Lung microvascular endothelial cell (primary cell): ENCODE measurements at regions not wholly inside any gene's neighbourhood (a gene's known extent, or its start where the extent isn't known, plus 50 kb on each side); places are given as distances from the start of the nearest gene placed in this dataset.

Source experiments
- DNase-seq, 2 donors: peaks; one replicate each; pipeline versions ENCODE4 v3.0.0 to v3.0.0-alpha.2; 2010; ENCODE audit warnings: low read depth in 2 of 2

DNA sequence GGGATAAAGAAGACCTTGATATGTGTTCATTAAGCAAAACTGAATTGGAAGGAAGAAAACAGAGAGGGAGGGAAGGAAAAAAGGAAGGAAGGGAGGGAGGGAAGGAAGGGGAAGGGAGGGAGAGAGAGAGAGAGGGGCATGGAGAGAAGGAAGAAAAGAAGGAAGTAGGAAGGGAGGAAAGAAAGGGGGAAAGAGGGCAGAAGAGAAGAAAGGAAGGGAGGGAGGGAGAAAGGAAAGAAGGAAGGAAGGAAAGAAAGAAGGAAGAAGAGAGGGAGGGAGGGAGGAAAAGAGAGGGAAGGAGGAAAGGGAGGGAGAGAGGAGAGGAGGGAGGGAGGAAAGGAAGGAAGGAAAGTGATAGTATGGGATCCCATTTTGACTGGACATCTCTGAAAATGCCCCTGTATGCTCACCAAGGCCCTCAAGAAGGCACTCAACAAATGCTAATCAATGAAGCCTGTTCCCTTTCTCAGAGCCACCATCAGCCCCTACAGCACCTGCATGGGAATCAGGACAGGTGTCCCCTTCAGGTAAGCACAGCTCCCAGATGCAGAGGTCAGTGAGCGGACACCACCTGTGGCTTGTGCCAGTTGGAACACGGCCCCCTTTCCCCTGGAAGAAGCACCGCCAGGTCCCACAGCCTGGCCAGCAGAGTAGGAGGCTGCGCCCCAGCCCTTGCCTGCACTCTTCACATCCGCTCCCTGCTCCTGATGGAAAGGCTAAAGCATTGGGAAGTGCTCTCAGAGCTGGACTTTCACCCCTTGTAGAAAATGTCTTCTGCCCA is 161.4 kb upstream of the DIO3 start:
- DNase-seq: no peak

DNA sequence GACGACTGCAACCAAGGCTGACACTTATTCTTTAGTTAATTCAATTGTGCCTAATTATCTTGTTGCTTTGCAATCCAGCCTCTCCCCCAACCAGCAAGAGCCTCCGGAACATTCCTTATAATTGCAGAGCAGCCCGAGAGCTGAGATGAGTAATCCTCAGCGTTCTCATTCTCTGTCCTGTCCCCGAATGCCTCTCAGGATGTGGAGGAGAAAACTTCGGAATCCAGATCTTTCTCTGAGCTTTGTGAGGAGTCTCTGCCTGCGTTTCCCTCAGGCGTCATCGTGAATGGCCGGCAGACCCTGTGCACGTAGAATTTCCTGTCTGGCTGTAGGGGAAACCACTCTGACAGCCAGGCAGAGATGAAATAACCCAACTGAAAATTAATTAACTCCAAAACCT is 160.5 kb upstream of the DIO3 start:
- peak in 1 of 2 donors; percentile 26 for DNase-seq

DNA sequence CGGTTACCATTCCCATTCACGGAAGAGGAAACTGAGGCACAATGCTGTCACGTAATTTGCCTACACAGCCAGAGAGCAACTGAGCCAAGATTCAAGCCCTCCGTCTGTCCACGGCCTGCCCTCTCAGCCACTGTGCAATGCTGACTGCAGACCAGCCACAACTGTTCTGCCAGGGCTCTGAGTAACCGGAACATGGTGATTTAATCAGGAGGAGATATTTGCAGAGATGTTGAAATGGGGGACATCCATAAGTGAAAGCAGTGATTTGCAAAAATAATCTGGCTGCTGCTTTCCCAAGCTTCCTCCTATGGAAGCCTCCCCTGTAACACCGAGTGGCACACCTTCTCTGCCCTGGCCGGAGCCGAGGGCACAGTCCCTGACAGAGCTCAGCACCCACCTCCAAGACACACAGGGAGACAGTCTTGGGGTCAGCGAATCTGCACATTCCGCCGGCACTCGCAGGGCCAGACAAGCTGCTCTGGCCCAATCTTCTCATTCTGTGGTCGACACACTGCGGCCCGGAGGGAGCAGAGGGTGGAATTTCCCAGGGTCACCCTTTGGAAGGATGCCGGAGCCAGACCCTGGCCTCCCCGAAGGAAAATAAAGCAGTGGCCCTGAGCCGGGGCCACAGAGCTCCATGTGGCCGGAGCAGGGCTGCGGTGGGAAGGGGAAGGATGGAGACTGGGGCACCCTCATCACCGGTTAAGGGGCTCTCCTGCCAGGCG is 158.2 kb upstream of the DIO3 start:
- DNase-seq: no peak

GRCh38 chr14:101404426-101405170 is 156.7 kb upstream of the DIO3 start:
- DNase-seq: no peak

- peak in 1 of 2 donors; percentile 0 for DNase-seq
Measured at GRCh38 chr14:101405171-101405883, 156.0 kb upstream of the DIO3 start.

DNA sequence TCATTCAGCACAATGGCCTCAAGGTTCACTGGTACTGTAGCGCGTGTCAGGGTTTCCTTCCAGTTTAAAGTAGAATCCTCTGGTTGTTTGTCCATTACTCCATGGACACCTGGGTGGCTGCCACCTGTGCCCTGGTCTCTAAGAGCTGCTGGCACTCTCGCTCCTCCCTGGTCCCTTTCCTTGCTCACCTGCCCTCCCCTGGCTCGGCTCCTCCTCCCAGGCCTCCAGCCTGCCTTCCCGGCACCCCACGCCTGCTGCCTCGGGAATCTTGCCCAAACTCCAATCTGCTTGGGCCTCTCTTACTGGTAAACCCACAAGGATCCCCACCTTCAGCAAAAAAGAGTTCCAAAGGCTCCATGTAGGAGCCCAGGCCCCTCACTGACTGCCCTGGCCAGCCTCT is 154.4 kb upstream of the DIO3 start:
- DNase-seq: no peak

DNA sequence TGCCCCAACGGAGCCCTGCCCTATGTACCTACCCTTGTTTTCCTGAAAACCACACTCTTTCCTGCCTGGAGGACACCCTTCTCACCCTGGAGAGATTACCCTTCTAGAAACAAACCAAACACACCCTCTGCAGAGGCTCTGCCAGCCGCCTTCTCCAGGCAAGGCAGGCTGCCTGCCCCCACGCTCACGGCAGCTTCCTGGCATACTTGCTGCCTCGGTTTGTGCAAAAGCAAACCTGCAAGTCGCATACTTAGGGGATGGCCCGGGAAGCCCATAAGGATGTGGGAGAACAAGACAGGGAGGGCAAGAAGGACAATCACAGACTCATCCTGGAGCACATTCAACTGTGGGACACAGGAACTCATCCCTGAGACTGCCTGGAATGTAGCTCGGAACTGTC is 154.0 kb upstream of the DIO3 start:
- no peak for DNase-seq

GRCh38 chr14:101408077-101408831 is 153.0 kb upstream of the DIO3 start:
- DNase-seq: no peak

DNA sequence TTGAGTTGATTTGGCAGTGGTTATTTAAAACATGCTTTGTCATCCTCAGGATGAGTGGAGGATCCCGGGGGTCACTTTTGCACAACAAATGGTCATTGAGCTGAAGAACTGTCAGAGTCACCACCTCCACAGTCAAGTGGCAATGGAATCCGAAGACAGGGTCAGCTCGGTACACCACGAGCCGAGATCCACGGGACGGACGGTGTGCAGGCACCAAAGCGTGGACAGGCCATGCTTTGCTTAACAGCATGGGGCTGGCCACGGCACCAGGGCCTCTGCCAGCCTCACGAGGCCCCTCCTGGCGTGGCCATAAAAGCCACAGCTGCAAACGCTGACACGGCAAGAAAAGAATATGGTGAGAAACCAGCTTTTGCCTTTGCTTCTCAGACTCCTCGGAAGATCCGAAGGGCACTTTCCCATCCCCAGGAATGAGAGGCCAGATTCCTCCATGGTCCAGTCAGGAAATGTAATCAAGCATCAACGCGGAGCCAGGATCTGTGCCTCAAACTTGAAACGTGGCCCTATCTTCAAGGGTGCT is 152.2 kb upstream of the DIO3 start:
- no peak for DNase-seq

GRCh38 chr14:101410126-101410525 is 151.2 kb upstream of the DIO3 start:
- no peak for DNase-seq

DNA sequence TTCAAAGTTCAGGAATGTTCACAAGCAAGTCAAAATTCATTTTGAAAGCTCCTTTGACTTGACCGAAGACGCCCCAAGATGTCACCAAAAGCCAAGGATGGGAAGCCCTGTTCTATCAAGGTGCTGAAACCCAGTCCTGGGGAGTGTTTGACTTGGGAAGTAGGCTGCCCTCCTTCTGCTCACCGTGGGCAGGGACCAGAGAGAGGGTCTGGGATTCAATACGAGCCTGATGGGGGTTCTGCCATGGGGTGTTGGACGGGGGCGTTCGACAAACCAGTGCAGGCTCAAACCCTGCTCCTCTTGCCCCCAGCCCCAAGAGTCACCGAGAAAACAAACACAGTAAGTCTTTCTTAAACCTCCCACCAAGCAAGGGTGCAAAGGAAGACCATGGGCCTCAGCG is 150.1 kb upstream of the DIO3 start:
- DNase-seq: no peak

- no peak for DNase-seq
Measured at GRCh38 chr14:101411779-101412178, 149.5 kb upstream of the DIO3 start.

DNA sequence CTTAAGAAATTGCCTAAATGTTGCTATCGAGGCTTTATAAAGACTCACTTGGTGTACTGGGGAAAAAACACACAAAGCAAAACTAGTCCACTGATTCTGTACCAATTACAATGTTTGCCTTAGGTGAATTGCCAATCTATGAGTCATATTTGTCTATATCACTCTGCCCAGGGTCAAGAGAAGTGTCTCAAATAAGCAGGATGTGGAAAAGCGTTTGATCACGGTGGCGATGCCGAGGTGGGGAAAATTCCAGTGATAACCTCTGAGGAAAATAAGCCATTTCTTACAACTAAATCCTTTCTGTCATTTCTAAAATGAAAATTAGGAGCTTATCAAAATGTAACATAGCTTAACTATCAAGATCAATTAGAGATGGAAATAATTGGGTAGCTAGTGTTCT is 148.6 kb upstream of the DIO3 start:
- DNase-seq: no peak

GRCh38 chr14:101417434-101417833 is 143.9 kb upstream of the DIO3 start:
- no peak for DNase-seq

- DNase-seq: no peak
Measured at GRCh38 chr14:101418601-101419000, 142.7 kb upstream of the DIO3 start.

DNA sequence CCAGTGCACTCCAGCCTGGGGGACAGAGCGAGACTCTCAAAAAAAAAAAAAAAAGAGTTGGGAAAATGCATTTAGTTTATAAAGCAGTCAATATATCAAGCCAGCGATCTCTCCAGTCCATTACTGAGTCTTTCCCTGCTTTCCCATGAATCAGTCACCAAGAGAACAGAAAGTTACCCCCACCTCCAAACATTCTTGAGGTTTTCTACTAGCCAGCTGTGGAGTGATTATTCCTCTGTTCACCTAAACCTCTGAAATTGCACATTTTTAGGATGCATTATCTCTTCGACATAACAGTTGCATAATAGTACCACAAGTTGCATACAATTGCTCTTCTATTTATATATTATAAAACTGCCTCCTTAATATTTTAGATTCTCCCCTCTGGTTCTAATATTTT is 134.8 kb upstream of the DIO3 start:
- no peak for DNase-seq

DNA sequence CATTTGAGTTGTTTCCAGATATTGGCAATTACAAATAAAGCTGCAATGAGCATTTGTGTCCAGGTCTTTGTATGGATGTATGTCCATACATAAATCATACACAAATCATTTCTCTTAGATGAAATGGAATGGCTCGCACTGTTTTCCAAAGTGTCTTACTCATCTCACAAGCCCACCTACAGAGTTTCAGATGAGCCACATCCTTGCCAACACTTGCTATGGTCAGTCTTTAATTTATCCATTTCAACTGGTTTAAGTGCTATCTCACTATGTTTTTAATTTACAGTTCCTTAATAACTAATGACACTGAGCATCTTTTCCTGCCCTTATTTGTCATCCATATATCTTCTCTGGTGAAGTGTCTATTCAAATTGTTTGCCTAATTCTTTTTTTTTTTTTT is 132.9 kb upstream of the DIO3 start:
- DNase-seq: no peak

- DNase-seq: no peak
Measured at GRCh38 chr14:101435546-101435945, 125.7 kb upstream of the DIO3 start.

GRCh38 chr14:101439023-101439422 is 122.3 kb upstream of the DIO3 start:
- DNase-seq: no peak

GRCh38 chr14:101440496-101440895 is 120.8 kb upstream of the DIO3 start:
- DNase-seq: no peak

- DNase-seq: no peak
Measured at GRCh38 chr14:101441710-101442109, 119.6 kb upstream of the DIO3 start.
